Breast epithelium (tissue), 3 donors: ENCODE measurements at regions not wholly inside any gene's neighbourhood (a gene's known extent, or its start where the extent isn't known, plus 50 kb on each side); places are given as distances from the start of the nearest gene placed in this dataset.

Experiments
- CTCF ChIP-seq, 3 donors: fragments of 450-650 bp; IDR thresholded peaks; one replicate each; pipeline ENCODE4 v1.5.1; 2016 to 2017; ENCODE audit warnings: antibody characterized with exemption in 3 of 3, mild to moderate bottlenecking in 3 of 3, moderate library complexity in 3 of 3
- POLR2A ChIP-seq: fragments of 450-650 bp; IDR thresholded peaks from one replicate; pipeline ENCODE4 v1.6.1; 2016; ENCODE audit warnings: antibody characterized with exemption, mild to moderate bottlenecking, moderate library complexity
- POLR2AphosphoS5 ChIP-seq, 3 donors: sonication (generic); formaldehyde crosslinking; IDR thresholded peaks; one replicate each; pipeline ENCODE4 v1.6.1; 2017; ENCODE audit warnings: antibody characterized with exemption in 3 of 3

GRCh38 chr2:239889641-239890121 lies 135.5 kb downstream of the NDUFA10 start:
- TF ChIP-seq POLR2AphosphoS5 (IDR thresholded peaks at IDR 0.05), result no peak
- TF ChIP-seq POLR2A, result no peak
- no peak for TF ChIP-seq CTCF (IDR thresholded peaks at IDR 0.05)
